ENCODE measurements at regions not wholly inside any gene's neighbourhood (a gene's known extent, or its start where the extent isn't known, plus 50 kb on each side); places are given as distances from the start of the nearest gene placed in this dataset.

DNA sequence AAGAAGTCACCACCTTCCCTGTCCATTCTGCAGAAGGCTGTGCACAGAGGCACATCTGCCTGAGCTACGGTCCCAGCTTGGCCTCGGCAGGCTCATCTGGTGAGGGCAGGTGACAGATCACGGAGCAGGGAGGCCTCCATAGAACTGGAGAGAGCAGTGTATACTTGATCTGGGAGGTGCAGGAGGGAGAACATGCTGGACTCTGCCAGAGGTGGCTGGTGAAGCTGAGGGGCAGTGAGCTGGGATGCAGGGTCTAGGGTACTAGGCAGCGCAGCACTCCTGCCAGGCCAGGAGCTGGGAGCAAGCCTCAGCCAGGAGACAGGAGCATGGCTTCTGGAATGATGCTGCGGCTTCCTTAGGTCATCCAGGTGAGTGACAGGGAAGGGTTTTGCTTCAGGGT is 553.0 kb downstream of the TCERG1L start:
- POLR2A ChIA-PET = no interaction called here
- peaks cover 0 to 17% (median 4%) of the 10 kb centered on the region in 11 donors for H3K9me3 Mint-ChIP-seq
- H3K4me1 Mint-ChIP-seq = no peaks in the 10 kb centered on the region
- no peak overlapping the region for H3K27ac ChIP-seq (ENCODE audit: low read depth, low read length)
- H3K36me3 Mint-ChIP-seq = no peaks in the 10 kb centered on the region
- no peaks in the 10 kb centered on the region for H3K27me3 Mint-ChIP-seq
- no peak overlapping the region for H3K27ac Mint-ChIP-seq
- ATAC-seq = no peak
- H3K4me3 ChIP-seq (ENCODE audit: low read length) = no peak overlapping the region
- intact Hi-C loops (cut with micrococcal nuclease) = no loop called here
- H3K36me3 ChIP-seq (ENCODE audit: control insufficient read depth in 2 of 3, insufficient read depth in 3 of 3, low read length in 3 of 3) = no peaks in the 10 kb centered on the region
- CTCF ChIA-PET = no interaction called here
- peaks cover 0 to 5% (median 0%) of the 10 kb centered on the region in 3 experiments for H3K9me3 ChIP-seq (ENCODE audit: control insufficient read depth in 2 of 3, low read length in 3 of 3)
- no peak for DNase-seq
- H3K4me3 Mint-ChIP-seq = no peak overlapping the region
- H3K27me3 ChIP-seq (ENCODE audit: control insufficient read depth in 2 of 2, insufficient read depth in 2 of 2, low read length in 2 of 2) = no peaks in the 10 kb centered on the region
- no peaks in the 10 kb centered on the region for H3K4me1 ChIP-seq (ENCODE audit: control insufficient read depth in 2 of 2, insufficient read depth in 2 of 2, low read length in 2 of 2)

DNA sequence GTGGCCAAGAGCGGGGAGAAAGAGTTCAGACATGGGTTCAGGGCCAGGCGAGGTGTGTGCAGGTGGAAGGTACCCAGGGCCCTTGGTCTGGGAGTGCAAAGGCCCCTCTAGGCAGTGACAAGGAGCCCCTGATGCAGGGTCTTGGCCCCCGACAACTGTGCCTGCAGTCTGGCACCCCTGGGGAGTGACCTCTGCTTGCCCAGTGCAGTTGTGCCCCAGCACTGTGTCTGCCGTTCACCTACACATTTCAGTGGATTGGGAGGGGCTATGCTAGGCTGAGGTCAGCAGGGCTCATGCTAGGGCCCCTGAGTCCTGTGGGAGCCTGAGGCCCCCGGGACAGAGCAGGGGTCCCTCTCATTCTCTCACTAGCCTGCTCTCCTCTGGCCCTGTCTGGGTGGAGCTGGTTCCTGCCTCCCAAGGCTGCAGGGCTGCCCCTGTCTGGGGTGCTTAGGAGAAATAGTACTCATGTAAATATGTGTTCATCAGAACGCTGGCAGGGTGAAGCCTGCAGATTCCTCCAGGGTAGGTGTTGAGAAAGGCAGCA is 550.4 kb downstream of the TCERG1L start:
- Histone ChIP-seq H3K9me3 (ENCODE audit: control insufficient read depth in 2 of 3, low read length in 3 of 3) (peaks cover 0 to 5% (median 0%) of the 10 kb centered on the region in 3 experiments), H3K27ac (ENCODE audit: low read depth, low read length) (no peak overlapping the region), H3K4me1 (ENCODE audit: control insufficient read depth in 2 of 2, insufficient read depth in 2 of 2, low read length in 2 of 2) (no peaks in the 10 kb centered on the region), H3K27me3 (ENCODE audit: control insufficient read depth in 2 of 2, insufficient read depth in 2 of 2, low read length in 2 of 2) (no peaks in the 10 kb centered on the region), H3K4me3 (ENCODE audit: low read length) (no peak overlapping the region), H3K36me3 (ENCODE audit: control insufficient read depth in 2 of 3, insufficient read depth in 3 of 3, low read length in 3 of 3) (no peaks in the 10 kb centered on the region)
- Mint-ChIP-seq H3K36me3 (peaks cover 0 to 4% (median 0%) of the 10 kb centered on the region in 5 donors), H3K4me3 (no peak overlapping the region), H3K27ac (no peak overlapping the region), H3K4me1 (no peaks in the 10 kb centered on the region), H3K9me3 (peaks cover 0 to 9% (median 4%) of the 10 kb centered on the region in 11 donors), H3K27me3 (peaks cover 0 to 10% (median 0%) of the 10 kb centered on the region in 5 donors)
- intact Hi-C loops (cut with micrococcal nuclease) = no loop called here
- CTCF ChIA-PET = no interaction called here
- POLR2A ChIA-PET = no interaction called here
- DNase-seq = no peak
- ATAC-seq = no peak

DNA sequence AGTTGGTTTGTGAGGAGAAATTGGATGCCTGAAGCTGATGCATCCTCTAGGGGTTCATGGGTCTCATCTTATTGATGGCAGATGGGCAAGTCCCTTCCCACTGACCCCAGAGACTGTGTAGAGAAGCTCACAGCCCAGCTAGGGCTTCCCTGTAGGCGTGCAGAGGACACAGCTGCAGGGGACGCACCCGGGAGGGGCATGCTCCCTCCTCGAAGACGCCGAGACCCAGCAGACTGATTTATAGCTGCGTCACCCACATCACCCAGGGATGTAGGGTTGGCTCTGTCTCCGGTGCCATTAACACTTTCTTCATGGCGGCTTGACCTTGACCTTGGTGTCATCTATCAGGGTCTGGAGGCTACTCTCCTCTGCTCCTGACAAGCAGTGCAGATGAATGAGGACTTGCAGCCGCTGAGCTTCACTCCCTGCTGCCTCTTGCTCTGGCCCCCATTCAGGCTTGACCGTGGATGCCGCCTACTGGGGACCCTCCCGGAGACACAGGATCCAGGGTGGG is 549.7 kb downstream of the TCERG1L start:
- CTCF ChIA-PET = no interaction called here
- DNase-seq = no peak
- POLR2A ChIA-PET = no interaction called here
- Histone ChIP-seq H3K4me3 (ENCODE audit: low read length) (no peak overlapping the region), H3K27me3 (ENCODE audit: control insufficient read depth in 2 of 2, insufficient read depth in 2 of 2, low read length in 2 of 2) (no peaks in the 10 kb centered on the region), H3K4me1 (ENCODE audit: control insufficient read depth in 2 of 2, insufficient read depth in 2 of 2, low read length in 2 of 2) (no peaks in the 10 kb centered on the region), H3K9me3 (ENCODE audit: control insufficient read depth in 2 of 3, low read length in 3 of 3) (peaks cover 0 to 5% (median 0%) of the 10 kb centered on the region in 3 experiments), H3K27ac (ENCODE audit: low read depth, low read length) (no peak overlapping the region), H3K36me3 (ENCODE audit: control insufficient read depth in 2 of 3, insufficient read depth in 3 of 3, low read length in 3 of 3) (no peaks in the 10 kb centered on the region)
- ATAC-seq = no peak
- Mint-ChIP-seq H3K27ac (no peak overlapping the region), H3K27me3 (peaks cover 0 to 13% (median 0%) of the 10 kb centered on the region in 5 donors), H3K4me1 (no peaks in the 10 kb centered on the region), H3K36me3 (peaks cover 0 to 4% (median 0%) of the 10 kb centered on the region in 5 donors), H3K4me3 (no peak overlapping the region), H3K9me3 (peaks cover 0 to 9% (median 4%) of the 10 kb centered on the region in 11 donors)
- intact Hi-C loops (cut with micrococcal nuclease) = no loop called here

DNA sequence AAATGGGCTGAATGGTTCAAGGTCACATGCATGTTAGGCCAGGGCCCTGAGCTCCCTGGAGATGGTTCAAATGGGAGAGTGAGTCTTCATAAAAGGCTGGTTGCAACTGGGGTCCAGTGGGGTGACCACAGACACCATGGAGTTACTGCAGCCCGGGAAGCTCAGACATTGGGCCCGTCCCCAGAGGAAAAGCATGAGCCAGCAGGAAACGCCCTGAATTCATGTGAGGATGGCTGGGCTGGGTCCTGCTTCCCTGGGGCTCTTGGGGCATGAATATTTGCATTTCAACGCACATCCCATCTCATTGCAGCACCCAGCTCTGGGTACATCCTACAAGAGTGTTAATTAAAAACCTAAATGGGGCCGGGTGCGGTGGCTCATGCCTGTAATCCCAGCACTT is 549.0 kb downstream of the TCERG1L start:
- Histone ChIP-seq H3K36me3 (ENCODE audit: control insufficient read depth in 2 of 3, insufficient read depth in 3 of 3, low read length in 3 of 3) (no peaks in the 10 kb centered on the region), H3K9me3 (ENCODE audit: control insufficient read depth in 2 of 3, low read length in 3 of 3) (peaks cover 0 to 5% (median 0%) of the 10 kb centered on the region in 3 experiments), H3K27ac (ENCODE audit: low read depth, low read length) (no peak overlapping the region), H3K4me1 (ENCODE audit: control insufficient read depth in 2 of 2, insufficient read depth in 2 of 2, low read length in 2 of 2) (no peaks in the 10 kb centered on the region), H3K27me3 (ENCODE audit: control insufficient read depth in 2 of 2, insufficient read depth in 2 of 2, low read length in 2 of 2) (no peaks in the 10 kb centered on the region), H3K4me3 (ENCODE audit: low read length) (no peak overlapping the region)
- intact Hi-C loops (cut with micrococcal nuclease) = no loop called here
- Mint-ChIP-seq H3K36me3 (peaks cover 0 to 4% (median 0%) of the 10 kb centered on the region in 5 donors), H3K27ac (no peak overlapping the region), H3K4me3 (no peak overlapping the region), H3K27me3 (peaks cover 0 to 13% (median 0%) of the 10 kb centered on the region in 5 donors), H3K4me1 (no peaks in the 10 kb centered on the region), H3K9me3 (peaks cover 0 to 9% (median 4%) of the 10 kb centered on the region in 11 donors)
- no peak for ATAC-seq
- ChIA-PET CTCF (no interaction called here), POLR2A (no interaction called here)
- no peak for DNase-seq

DNA sequence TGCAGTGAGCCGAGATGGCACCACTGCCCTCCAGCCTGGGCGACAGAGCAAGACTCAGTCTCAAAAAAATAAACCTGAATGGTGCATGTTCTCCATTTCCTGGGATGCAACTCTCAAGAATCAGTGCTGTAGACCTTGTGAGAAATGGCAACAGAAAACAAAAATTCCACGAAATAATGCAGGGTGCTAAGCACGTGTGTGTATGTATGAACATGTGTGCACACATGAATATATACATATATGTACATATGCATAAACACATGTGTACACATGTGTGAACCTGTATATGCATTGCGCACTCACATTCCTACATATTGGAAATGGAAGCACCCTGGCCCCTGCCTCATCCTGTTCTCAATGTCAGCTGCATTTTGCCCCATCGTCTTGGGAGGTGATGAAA is 548.5 kb downstream of the TCERG1L start:
- Mint-ChIP-seq H3K36me3 (peaks cover 0 to 6% (median 0%) of the 10 kb centered on the region in 5 donors), H3K4me1 (no peaks in the 10 kb centered on the region), H3K27me3 (peaks cover 0 to 13% (median 0%) of the 10 kb centered on the region in 5 donors), H3K4me3 (no peak overlapping the region), H3K9me3 (peaks cover 0 to 11% (median 5%) of the 10 kb centered on the region in 11 donors), H3K27ac (no peak overlapping the region)
- intact Hi-C loops (cut with micrococcal nuclease) = no loop called here
- no peak for ATAC-seq
- ChIA-PET POLR2A (no interaction called here), CTCF (no interaction called here)
- Histone ChIP-seq H3K27ac (ENCODE audit: low read depth, low read length) (no peak overlapping the region), H3K4me3 (ENCODE audit: low read length) (no peak overlapping the region), H3K27me3 (ENCODE audit: control insufficient read depth in 2 of 2, insufficient read depth in 2 of 2, low read length in 2 of 2) (no peaks in the 10 kb centered on the region), H3K9me3 (ENCODE audit: control insufficient read depth in 2 of 3, low read length in 3 of 3) (peaks cover 0 to 11% (median 0%) of the 10 kb centered on the region in 3 experiments), H3K36me3 (ENCODE audit: control insufficient read depth in 2 of 3, insufficient read depth in 3 of 3, low read length in 3 of 3) (no peaks in the 10 kb centered on the region), H3K4me1 (ENCODE audit: control insufficient read depth in 2 of 2, insufficient read depth in 2 of 2, low read length in 2 of 2) (no peaks in the 10 kb centered on the region)
- no peak for DNase-seq

DNA sequence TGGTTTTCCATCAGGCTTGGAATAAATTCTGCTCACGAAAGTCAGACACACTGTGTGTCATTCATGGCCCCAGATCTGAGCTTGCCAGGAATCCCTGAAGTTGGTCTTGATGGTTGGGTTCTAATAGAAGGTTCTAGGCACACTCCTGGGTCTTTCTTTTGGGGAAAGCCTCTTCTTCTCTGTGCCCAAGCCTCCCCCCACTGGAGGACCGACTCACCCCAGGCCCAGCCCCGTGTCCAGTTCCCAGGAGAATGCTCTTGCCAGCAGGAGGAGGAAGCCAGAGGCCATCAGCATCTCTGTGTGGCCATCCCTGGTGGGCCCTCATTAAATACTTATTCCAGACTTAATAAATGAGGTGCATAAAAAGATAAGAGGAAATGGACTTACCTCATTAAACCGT is 548.0 kb downstream of the TCERG1L start:
- Mint-ChIP-seq H3K27ac (no peak overlapping the region), H3K27me3 (peaks cover 0 to 15% (median 0%) of the 10 kb centered on the region in 5 donors), H3K4me1 (no peaks in the 10 kb centered on the region), H3K4me3 (no peak overlapping the region), H3K9me3 (peaks cover 2 to 13% (median 10%) of the 10 kb centered on the region in 11 donors), H3K36me3 (peaks cover 0 to 8% (median 0%) of the 10 kb centered on the region in 5 donors)
- Histone ChIP-seq H3K27ac (ENCODE audit: low read depth, low read length) (no peak overlapping the region), H3K4me3 (ENCODE audit: low read length) (no peak overlapping the region), H3K36me3 (ENCODE audit: control insufficient read depth in 2 of 3, insufficient read depth in 3 of 3, low read length in 3 of 3) (no peaks in the 10 kb centered on the region), H3K9me3 (ENCODE audit: control insufficient read depth in 2 of 3, low read length in 3 of 3) (peaks cover 0 to 11% (median 0%) of the 10 kb centered on the region in 3 experiments), H3K4me1 (ENCODE audit: control insufficient read depth in 2 of 2, insufficient read depth in 2 of 2, low read length in 2 of 2) (no peaks in the 10 kb centered on the region), H3K27me3 (ENCODE audit: control insufficient read depth in 2 of 2, insufficient read depth in 2 of 2, low read length in 2 of 2) (no peaks in the 10 kb centered on the region)
- DNase-seq = no peak
- intact Hi-C loops (cut with micrococcal nuclease) = no loop called here
- ChIA-PET CTCF (no interaction called here), POLR2A (no interaction called here)
- ATAC-seq = no peak

DNA sequence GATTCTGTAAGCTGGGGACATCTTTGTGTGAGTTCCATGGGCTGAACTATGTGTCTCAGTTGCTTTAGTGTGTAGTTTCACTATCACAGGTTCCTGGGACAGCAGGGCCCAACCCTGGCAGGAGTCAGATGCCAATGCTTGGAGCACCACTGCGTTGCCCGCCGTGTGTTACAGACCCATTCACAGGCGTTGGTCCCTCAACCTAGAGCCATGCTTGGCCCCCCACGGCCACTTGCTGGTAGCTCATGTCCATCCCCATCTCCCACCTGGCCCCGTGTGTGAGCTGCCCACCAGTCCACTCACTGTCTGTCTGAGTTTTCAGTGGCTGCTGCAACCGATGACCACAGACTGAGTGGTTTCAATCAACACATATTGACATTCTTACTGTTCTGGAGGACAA is 546.9 kb downstream of the TCERG1L start:
- peaks cover 0 to 8% (median 0%) of the 10 kb centered on the region in 5 donors for H3K36me3 Mint-ChIP-seq
- H3K27ac Mint-ChIP-seq = no peak overlapping the region
- H3K9me3 Mint-ChIP-seq = peaks cover 2 to 13% (median 12%) of the 10 kb centered on the region in 11 donors
- Histone ChIP-seq H3K36me3 (ENCODE audit: control insufficient read depth in 2 of 3, insufficient read depth in 3 of 3, low read length in 3 of 3) (no peaks in the 10 kb centered on the region), H3K27me3 (ENCODE audit: control insufficient read depth in 2 of 2, insufficient read depth in 2 of 2, low read length in 2 of 2) (no peaks in the 10 kb centered on the region), H3K9me3 (ENCODE audit: control insufficient read depth in 2 of 3, low read length in 3 of 3) (peaks cover 0 to 11% (median 0%) of the 10 kb centered on the region in 3 experiments), H3K4me1 (ENCODE audit: control insufficient read depth in 2 of 2, insufficient read depth in 2 of 2, low read length in 2 of 2) (no peaks in the 10 kb centered on the region), H3K4me3 (ENCODE audit: low read length) (no peak overlapping the region), H3K27ac (ENCODE audit: low read depth, low read length) (no peak overlapping the region)
- H3K4me1 Mint-ChIP-seq = no peaks in the 10 kb centered on the region
- intact Hi-C loops (cut with micrococcal nuclease) = no loop called here
- ChIA-PET POLR2A (no interaction called here), CTCF (no interaction called here)
- DNase-seq (no peak), ATAC-seq (no peak)
- H3K27me3 Mint-ChIP-seq = peaks cover 0 to 15% (median 0%) of the 10 kb centered on the region in 5 donors
- no peak overlapping the region for H3K4me3 Mint-ChIP-seq
